ENCODE measurements at regions not wholly inside any gene's neighbourhood (a gene's known extent, or its start where the extent isn't known, plus 50 kb on each side); places are given as distances from the start of the nearest gene placed in this dataset.

- no peak for TF ChIP-seq MTA3 (IDR thresholded peaks at IDR 0.05; ENCODE audit: borderline replicate concordance, low read length)
- no peak for TF ChIP-seq CTCF (IDR thresholded peaks at IDR 0.05 in 2 of 3, conservative IDR thresholded peaks at IDR 0.05 in 1 of 3; ENCODE audit: control insufficient read depth in 2 of 3, extremely low read depth in 1 of 3, insufficient read depth in 1 of 3, low read depth in 3 of 3, low read length in 3 of 3)
- TF ChIP-seq NR2F1 (conservative IDR thresholded peaks at IDR 0.05): no peak
- TF ChIP-seq EZH2 (IDR thresholded peaks at IDR 0.05; ENCODE audit: borderline replicate concordance, control insufficient read depth, low read depth, low read length): no peak
- TF ChIP-seq STAT1 (conservative IDR thresholded peaks at IDR 0.05): no peak
- no peak for TF ChIP-seq POLR2A (IDR thresholded peaks at IDR 0.05; ENCODE audit: low read depth, low read length)
- no peak for TF ChIP-seq SMC3 (IDR thresholded peaks at IDR 0.05; ENCODE audit: borderline replicate concordance, low read length)
- no peak for TF ChIP-seq RCOR1 (conservative IDR thresholded peaks at IDR 0.05; ENCODE audit: low read depth, low read length)
- TF ChIP-seq PRDM15 (CRISPR knock-in tag; IDR thresholded peaks at IDR 0.05): no peak
- no peak for TF ChIP-seq ESRRA (IDR thresholded peaks at IDR 0.05; ENCODE audit: low read length)
Measured at GRCh38 chr5:52727576-52727975, 60.1 kb upstream of the ITGA1 start.
